ENCODE measurements at regions not wholly inside any gene's neighbourhood (a gene's known extent, or its start where the extent isn't known, plus 50 kb on each side); places are given as distances from the start of the nearest gene placed in this dataset.

- in situ Hi-C loops (cut with MboI; ENCODE audit: low sequenced_read_pairs) = no loop called here
Measured at GRCh38 chr10:2143213-2143835, 406.0 kb upstream of the ADARB2 start.

GRCh38 chr10:2139746-2140145, 402.4 kb upstream of the ADARB2 start:
- in situ Hi-C loops (cut with MboI; ENCODE audit: low sequenced_read_pairs) = no loop called here

- in situ Hi-C loops (cut with MboI; ENCODE audit: low sequenced_read_pairs) = no loop called here
Measured at GRCh38 chr10:2137549-2138174, 400.3 kb upstream of the ADARB2 start.

DNA sequence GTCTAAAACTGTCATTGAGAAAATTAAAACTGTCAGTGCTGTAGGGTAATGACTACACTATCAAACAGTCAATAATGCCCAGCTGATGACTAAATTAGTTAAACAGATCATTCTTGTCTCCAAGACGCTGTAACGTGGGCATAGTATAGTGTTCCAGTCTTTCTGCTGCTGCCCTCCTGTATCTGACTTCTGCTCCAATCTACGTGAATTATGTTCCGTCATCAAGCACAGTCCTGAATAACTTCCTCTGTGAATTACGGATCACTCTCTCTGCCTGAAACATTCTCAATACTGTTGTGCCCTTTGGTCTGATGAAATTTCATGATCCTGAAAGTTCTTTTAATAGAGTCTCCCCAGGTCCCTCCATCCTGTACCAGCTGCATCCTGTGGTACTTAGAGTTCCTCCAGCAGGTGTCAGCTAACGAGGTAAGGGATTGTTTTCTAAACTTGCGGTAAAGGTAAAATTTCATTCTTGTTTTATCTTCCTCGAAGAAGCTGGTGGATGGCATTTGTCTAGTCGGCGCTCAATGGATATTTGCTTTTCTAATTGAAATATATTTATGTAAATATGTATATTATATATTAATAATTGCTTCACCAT, 393.5 kb upstream of the ADARB2 start:
- in situ Hi-C loops (cut with MboI; ENCODE audit: low sequenced_read_pairs) = no loop called here

DNA sequence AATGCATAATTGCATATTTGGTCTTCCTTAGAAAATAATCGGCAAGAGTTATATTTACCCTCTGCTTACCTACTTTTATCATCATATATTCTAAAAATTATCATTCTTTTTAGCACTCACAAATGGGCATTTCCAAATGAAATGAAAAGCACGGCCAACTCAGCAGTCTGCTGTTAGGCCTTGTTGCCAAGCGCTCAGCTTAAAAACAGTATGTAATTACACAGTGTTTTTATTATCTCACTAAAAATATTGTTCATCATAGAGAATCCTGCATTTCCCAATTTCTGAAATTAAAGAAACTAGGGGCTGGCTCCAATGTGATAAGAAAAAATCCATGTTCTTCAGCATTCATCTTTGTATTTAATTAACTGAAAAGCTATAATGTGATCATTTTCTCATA, 391.7 kb upstream of the ADARB2 start:
- in situ Hi-C loops (cut with MboI; ENCODE audit: low sequenced_read_pairs) = no loop called here

- in situ Hi-C loops (cut with MboI; ENCODE audit: low sequenced_read_pairs) = no loop called here
Measured at GRCh38 chr10:2124135-2124534, 386.8 kb upstream of the ADARB2 start.

DNA sequence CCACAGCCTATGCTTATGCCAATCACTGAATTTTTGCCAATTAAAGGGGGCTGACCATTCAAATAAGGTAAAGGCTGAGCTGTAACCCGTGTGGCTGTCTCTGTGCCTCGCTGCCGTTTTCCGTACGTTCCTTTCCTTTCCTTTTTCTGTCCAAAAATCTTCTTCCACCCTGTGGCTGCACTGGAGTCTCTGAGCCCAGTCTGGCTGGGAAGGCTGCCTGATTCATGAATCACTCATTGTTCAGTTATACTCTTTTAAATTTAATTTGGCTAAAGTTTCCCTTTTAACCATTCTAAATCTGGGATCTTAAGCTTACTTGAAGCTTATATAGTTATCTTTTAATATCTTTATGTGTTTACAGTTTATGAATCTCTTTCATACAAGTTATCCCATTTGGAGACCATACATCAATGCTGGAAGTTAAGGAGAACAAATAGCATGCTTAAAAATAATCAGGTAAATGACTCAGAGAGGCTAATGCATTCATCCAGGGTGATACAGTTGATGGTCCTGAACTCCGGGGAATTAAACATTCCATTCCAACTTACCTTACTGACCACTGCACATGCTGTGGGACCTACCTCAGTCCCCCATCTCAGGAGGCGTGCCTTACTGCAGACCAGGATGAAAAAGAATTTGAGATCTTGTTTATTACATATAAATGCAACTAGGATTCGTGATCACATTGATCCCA, 385.3 kb upstream of the ADARB2 start:
- in situ Hi-C loops (cut with MboI; ENCODE audit: low sequenced_read_pairs) = no loop called here

DNA sequence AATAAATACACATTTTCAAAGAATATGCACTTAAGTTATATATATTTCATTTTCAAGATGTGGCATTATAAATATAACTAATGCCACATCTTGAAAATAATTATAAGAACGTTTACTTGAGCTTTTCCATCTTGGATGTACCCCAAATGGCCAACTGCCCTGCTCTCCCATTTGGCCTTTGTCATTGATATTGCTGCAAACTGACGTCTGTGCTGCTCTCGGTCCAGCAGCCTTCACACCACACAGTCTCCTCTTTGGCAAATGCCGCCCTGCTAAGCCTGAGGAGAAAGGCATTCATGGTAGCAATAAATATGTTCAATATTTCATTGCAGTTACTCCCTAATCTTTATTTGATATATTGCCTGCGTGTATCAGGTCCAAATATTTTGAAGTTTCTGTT, 384.6 kb upstream of the ADARB2 start:
- in situ Hi-C loops (cut with MboI; ENCODE audit: low sequenced_read_pairs) = no loop called here

DNA sequence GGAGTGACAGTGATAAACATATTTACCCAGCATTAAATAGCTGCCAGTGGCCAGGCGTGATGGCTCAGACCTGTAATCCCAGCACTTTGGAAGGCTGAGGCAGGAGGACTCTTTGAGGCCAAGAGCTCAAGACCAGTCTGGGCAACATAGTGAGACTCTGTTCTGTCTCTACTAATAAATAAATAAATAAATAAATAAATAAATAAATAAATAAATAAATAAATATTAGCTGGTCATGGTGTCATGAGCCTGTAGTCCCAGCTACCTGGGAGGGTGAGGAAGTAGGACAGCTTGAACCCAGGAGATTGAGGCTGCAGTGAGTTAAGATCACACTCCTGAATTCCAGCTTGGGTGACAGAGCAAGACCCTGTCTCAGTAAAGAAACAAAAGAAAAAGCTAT, 384.0 kb upstream of the ADARB2 start:
- in situ Hi-C loops (cut with MboI; ENCODE audit: low sequenced_read_pairs) = no loop called here

DNA sequence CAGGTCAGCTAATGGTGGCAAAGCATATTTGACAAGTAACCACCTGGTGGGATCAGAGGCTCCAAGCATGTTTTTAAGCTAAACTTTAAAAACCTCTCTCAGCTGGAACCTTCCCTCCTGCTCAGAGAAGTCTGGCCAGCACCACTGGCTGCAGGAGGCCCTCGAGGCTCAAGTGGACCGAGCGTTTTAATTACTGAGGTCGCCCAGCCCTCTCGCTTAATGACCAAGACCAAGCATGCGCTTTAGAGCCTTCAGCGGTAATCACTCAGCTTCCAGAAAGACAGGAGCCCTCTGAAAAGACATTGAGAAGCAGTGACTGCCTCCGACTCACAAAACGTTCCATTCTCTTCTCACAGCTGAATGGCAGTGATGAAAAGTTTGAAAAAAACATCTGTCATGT, 383.4 kb upstream of the ADARB2 start:
- in situ Hi-C loops (cut with MboI; ENCODE audit: low sequenced_read_pairs) = no loop called here

- in situ Hi-C loops (cut with MboI; ENCODE audit: low sequenced_read_pairs) = no loop called here
Measured at GRCh38 chr10:2119316-2119715, 382.0 kb upstream of the ADARB2 start.

DNA sequence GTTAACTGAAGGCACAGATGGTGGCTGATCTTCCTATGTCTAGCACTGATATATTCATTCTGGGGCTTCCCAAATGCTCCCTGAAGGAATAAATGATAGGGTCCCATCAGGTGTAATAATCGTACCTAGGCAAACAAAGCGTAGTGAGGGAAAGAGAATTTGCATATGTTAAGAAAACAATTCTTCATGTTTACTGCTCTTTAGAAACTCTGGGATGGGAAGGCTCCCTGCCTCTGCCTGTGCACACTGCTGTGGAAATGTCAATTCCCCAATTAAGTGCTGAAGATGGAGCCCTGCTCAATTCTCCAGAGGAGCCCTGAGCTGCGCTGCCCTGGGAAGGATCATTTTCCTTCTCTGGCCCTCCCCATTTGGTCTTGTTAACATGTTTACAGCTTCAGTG, 380.9 kb upstream of the ADARB2 start:
- in situ Hi-C loops (cut with MboI; ENCODE audit: low sequenced_read_pairs) = no loop called here

- in situ Hi-C loops (cut with MboI; ENCODE audit: low sequenced_read_pairs) = no loop called here
Measured at GRCh38 chr10:2117641-2118040, 380.3 kb upstream of the ADARB2 start.

DNA sequence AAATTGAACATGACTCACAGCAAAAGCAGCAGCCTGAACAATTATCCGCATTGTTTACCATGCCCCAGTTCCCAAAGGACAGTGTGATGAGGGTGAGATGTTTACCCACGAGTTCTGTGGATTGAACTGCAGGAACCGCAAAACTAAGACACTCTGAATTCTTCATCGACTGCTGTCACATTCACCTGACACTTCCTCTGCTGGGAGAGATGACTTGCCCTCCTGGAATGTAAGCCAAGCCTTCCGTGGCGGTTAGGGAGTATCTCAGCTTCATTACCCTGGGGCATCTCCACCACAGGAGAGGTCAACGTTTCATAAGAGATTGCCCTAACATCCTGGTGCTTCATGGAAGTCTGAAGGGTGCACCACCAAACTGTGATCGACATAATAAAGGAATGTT, 374.6 kb upstream of the ADARB2 start:
- in situ Hi-C loops (cut with MboI; ENCODE audit: low sequenced_read_pairs) = no loop called here

DNA sequence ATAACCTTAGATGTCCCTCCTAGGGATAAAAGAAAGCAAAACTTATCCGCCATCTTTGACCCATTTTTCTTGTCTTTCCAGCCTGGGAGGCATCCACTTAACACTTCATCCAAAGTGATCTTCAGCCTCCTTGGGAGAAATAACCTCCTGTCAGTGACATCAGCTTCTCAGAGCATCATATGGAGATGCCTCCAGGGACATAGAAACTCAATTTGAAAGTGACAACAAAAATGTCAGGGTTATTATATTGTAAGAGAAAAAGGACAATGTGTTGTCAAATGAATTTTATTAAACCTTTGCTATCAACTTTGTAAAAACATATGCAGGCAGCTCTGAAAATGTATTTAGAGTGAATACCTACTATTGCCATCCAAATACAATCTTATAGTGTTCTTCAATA, 371.2 kb upstream of the ADARB2 start:
- in situ Hi-C loops (cut with MboI; ENCODE audit: low sequenced_read_pairs) = no loop called here

- in situ Hi-C loops (cut with MboI; ENCODE audit: low sequenced_read_pairs) = no loop called here
Measured at GRCh38 chr10:2106641-2107040, 369.3 kb upstream of the ADARB2 start.

DNA sequence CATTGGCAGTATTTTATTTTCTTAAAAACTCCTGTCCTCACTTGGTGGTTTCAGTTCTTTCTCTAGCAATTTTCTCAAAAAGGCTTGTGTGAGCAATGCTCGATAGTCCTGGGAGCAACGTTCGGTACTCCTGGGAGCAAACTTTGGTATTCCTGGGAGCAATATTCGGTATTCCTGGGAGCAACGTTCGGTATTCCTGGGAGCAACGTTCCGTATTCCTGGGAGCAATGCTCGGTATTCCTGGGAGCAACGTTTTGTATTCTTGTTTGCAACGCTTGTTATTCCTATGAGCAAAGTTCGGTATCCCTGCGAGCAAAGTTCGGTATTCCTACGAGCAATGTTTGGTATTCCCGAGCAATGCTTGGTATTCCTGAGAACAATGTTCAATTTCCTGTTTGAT, 362.0 kb upstream of the ADARB2 start:
- in situ Hi-C loops (cut with MboI; ENCODE audit: low sequenced_read_pairs) = no loop called here

- in situ Hi-C loops (cut with MboI; ENCODE audit: low sequenced_read_pairs) = no loop called here
Measured at GRCh38 chr10:2097937-2098336, 360.6 kb upstream of the ADARB2 start.

DNA sequence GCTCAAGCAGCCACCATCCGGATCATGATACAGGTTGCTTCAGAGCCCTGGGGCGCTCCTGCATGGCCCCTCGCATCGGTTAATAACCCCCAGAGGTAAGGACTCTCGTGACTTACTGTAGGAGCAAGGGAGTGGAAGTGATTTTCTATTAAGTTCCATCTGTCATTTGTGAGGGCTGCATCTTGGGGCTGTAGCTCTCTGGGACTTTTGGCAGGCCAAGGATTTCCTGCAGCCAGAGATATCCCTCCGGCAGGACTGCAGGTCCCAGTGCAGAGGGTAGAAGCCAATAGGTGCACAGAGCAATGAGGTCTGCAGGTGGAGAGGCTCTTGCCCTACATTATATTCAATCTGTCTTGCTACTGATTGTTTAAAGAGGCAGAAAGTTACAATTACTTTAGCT, 356.8 kb upstream of the ADARB2 start:
- in situ Hi-C loops (cut with MboI; ENCODE audit: low sequenced_read_pairs) = no loop called here

DNA sequence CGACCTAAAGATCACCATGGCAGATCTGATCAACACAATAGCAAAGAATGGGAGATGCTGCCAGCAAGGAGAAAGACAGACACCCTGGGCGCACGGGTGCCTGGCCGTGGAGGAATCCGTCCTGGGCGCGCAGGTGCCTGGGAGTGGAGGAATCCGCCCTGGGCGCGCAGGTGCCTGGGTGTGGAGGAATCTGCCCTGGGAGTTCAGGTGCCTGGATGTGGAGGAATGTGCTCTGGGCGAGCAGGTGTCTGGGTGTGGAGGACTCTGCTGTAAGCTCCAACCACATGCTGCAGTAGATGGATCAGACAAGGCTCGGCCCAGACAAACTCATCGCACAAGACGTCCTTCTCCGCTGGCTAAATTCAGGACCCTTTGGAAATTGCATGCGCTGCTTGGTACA, 346.3 kb upstream of the ADARB2 start:
- in situ Hi-C loops (cut with MboI; ENCODE audit: low sequenced_read_pairs) = no loop called here

- in situ Hi-C loops (cut with MboI; ENCODE audit: low sequenced_read_pairs) = no loop called here
Measured at GRCh38 chr10:2081501-2081900, 344.2 kb upstream of the ADARB2 start.

GRCh38 chr10:2079603-2080078, 342.3 kb upstream of the ADARB2 start:
- in situ Hi-C loops (cut with MboI; ENCODE audit: low sequenced_read_pairs) = no loop called here
